ENCODE measurements at regions not wholly inside any gene's neighbourhood (a gene's known extent, or its start where the extent isn't known, plus 50 kb on each side); places are given as distances from the start of the nearest gene placed in this dataset.

- no peak for TF ChIP-seq POLR2A (IDR thresholded peaks at IDR 0.05)
- no peak for TF ChIP-seq CTCF (IDR thresholded peaks at IDR 0.05)
Observed at GRCh38 chr6:2481307-2481706, 235.9 kb upstream of the GMDS start.
